NCI-H2081 (cell line): ENCODE measurements at regions not wholly inside any gene's neighbourhood (a gene's known extent, or its start where the extent isn't known, plus 50 kb on each side); places are given as distances from the start of the nearest gene placed in this dataset.

Source experiments
- DNase-seq, 2 experiments: peaks; one replicate each; lab custom pipeline; 2025; lab: John Stamatoyannopoulos, UW

- DNase-seq, result peak in 1 of 2 experiments; percentile 27
Observed at GRCh38 chr6:105991561-105992314, 94.4 kb upstream of the PRDM1 start.

GRCh38 chr6:105990151-105990550, 96.0 kb upstream of the PRDM1 start:
- no peak for DNase-seq

GRCh38 chr6:105988812-105989577, 97.1 kb upstream of the PRDM1 start:
- no peak for DNase-seq

GRCh38 chr6:105988321-105988720, 97.8 kb upstream of the PRDM1 start:
- DNase-seq, result no peak

GRCh38 chr6:105987516-105987915, 98.6 kb upstream of the PRDM1 start:
- DNase-seq, result no peak

GRCh38 chr6:105986998-105987397, 99.1 kb upstream of the PRDM1 start:
- DNase-seq, result no peak

GRCh38 chr6:105985816-105986632, 100.1 kb upstream of the PRDM1 start:
- DNase-seq, result no peak

GRCh38 chr6:105985098-105985815, 100.9 kb upstream of the PRDM1 start:
- DNase-seq, result no peak

GRCh38 chr6:105983763-105984162, 102.4 kb upstream of the PRDM1 start:
- no peak for DNase-seq

- no peak for DNase-seq
Observed at GRCh38 chr6:105982761-105983540, 103.2 kb upstream of the PRDM1 start.

GRCh38 chr6:105981888-105982358, 104.2 kb upstream of the PRDM1 start:
- DNase-seq, result no peak

- no peak for DNase-seq
Observed at GRCh38 chr6:105981002-105981887, 104.9 kb upstream of the PRDM1 start.

GRCh38 chr6:105978974-105979373, 107.2 kb upstream of the PRDM1 start:
- no peak for DNase-seq

- no peak for DNase-seq
Observed at GRCh38 chr6:105977934-105978504, 108.1 kb upstream of the PRDM1 start.

- no peak for DNase-seq
Observed at GRCh38 chr6:105974986-105975385, 111.2 kb upstream of the PRDM1 start.

- no peak for DNase-seq
Observed at GRCh38 chr6:105972440-105972839, 113.7 kb upstream of the PRDM1 start.

- no peak for DNase-seq
Observed at GRCh38 chr6:105968603-105969333, 117.4 kb upstream of the PRDM1 start.

GRCh38 chr6:105967917-105968602, 118.1 kb upstream of the PRDM1 start:
- DNase-seq, result no peak
